ENCODE measurements at regions not wholly inside any gene's neighbourhood (a gene's known extent, or its start where the extent isn't known, plus 50 kb on each side); places are given as distances from the start of the nearest gene placed in this dataset.

GRCh38 chr1:189435398-189435797, 1042.3 kb downstream of the BRINP3 start:
- no peak for TF ChIP-seq CTCF (IDR thresholded peaks at IDR 0.05; ENCODE audit: borderline replicate concordance, extremely low read depth, low read length, poor library complexity, severe bottlenecking)
- TF ChIP-seq EZH2 (IDR thresholded peaks at IDR 0.05; ENCODE audit: borderline replicate concordance, low read depth, low read length, severe bottlenecking) = no peak
